ENCODE measurements at regions not wholly inside any gene's neighbourhood (a gene's known extent, or its start where the extent isn't known, plus 50 kb on each side); places are given as distances from the start of the nearest gene placed in this dataset.

GRCh38 chr5:158635565-158635964, 464.2 kb downstream of the EBF1 start:
- TF ChIP-seq EZH2 (IDR thresholded peaks at IDR 0.05; ENCODE audit: insufficient read depth, poor library complexity, severe bottlenecking) (no peak), EZH2phosphoT487 (IDR thresholded peaks at IDR 0.05; ENCODE audit: insufficient read depth, low read depth) (no peak)

Data from GM23248 (cell line).